ENCODE measurements at regions not wholly inside any gene's neighbourhood (a gene's known extent, or its start where the extent isn't known, plus 50 kb on each side); places are given as distances from the start of the nearest gene placed in this dataset.

DNA sequence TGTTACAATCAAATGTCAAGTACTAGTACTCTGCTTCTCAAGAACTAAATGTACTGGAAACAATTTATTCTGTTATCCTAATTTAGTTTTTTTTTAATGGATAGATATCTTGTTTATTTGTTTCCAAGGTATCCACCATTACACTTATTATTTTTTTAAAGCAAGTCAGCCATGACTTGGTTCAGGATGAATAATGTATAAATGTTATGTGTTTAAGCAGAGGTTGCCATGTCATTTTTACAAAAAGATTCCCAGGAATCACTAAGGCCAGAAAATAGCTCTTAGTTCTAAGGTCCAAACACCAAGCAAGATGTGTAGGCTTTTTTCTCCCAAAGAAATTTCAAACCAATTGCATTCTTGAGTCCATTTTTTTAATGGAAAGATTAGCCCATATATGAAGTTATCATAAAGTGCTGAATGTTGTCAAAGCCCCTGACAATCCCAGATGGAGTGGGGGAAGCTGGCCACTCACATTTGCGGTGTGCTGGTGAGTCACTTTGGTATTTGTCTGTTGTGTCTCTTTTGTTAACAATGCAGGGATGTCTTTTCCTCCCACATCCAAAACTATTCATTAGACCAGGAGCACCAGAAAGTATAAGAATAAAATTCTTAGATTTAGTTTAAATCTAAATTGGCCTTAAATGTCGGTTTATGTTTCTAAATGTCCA is 158.9 kb downstream of the COL6A3 start:
- ChIA-PET CTCF (interaction anchor here (0.8 to 1.2 kb wide), 3 partner anchors 12 to 67 kb away, joined by 3 read pairs; no protein-coding TSS in a partner anchor), POLR2A (no interaction called here)
- no peaks in the 10 kb centered on the region for H4K20me1 ChIP-seq (replicated peaks; ENCODE audit: control insufficient read depth, extremely low read depth, insufficient read depth, low read length)
- BruUV-seq (replicated peaks) = no TSS peak
- FAIRE-seq (no peak), DNase-seq (ENCODE audit: low read depth, low spot score) (peak; percentile 53)
- H3K4me3 ChIP-seq (replicated peaks in 1 of 3; ENCODE audit: insufficient read depth in 1 of 3, low read depth in 1 of 3, low read length in 3 of 3) = no peak overlapping the region
- no peaks in the 10 kb centered on the region for H3K9me3 ChIP-seq (replicated peaks; ENCODE audit: control insufficient read depth, insufficient read depth, low read length)
- H2AFZ ChIP-seq (ENCODE audit: low read depth, low read length) = no peak overlapping the region
- no peaks in the 10 kb centered on the region for H3K79me2 ChIP-seq (ENCODE audit: control insufficient read depth, insufficient read depth, low read length)
- no peak overlapping the region for H3K4me2 ChIP-seq (ENCODE audit: insufficient read depth, low read length)
- intact Hi-C loops (cut with micrococcal nuclease) (no loop called here), dilution Hi-C loops (cut with MboI; ENCODE audit: extremely low pct_ligation_motif_present, low sequenced_read_pairs) (no loop called here)
- no peaks in the 10 kb centered on the region for H3K9me1 ChIP-seq (replicated peaks; ENCODE audit: control insufficient read depth, extremely low read depth, insufficient read depth, low read length)
- H3K9ac ChIP-seq (replicated peaks; ENCODE audit: extremely low read depth, insufficient read depth, low read length) = no peak overlapping the region
- TF ChIP-seq EZH2 (IDR thresholded peaks at IDR 0.05; ENCODE audit: borderline replicate concordance, low read depth, low read length, severe bottlenecking) (no peak), JUN (IDR thresholded peaks at IDR 0.05; ENCODE audit: borderline replicate concordance, insufficient read depth, insufficient read length, low read depth) (peak; percentile 31), MYC (IDR thresholded peaks at IDR 0.05; ENCODE audit: low read depth, low read length) (no peak), FOS (IDR thresholded peaks at IDR 0.05; ENCODE audit: borderline replicate concordance, insufficient read depth, low read length) (peak; percentile 69)
- peaks cover 0 to 5% of the 10 kb centered on the region in 2 experiments for H3K27me3 ChIP-seq (ENCODE audit: control insufficient read depth in 2 of 2, insufficient read depth in 2 of 2, low read length in 2 of 2)
- no peaks in the 10 kb centered on the region for H3K36me3 ChIP-seq (ENCODE audit: control insufficient read depth in 2 of 2, extremely low read depth in 1 of 2, insufficient read depth in 2 of 2, low read length in 2 of 2)
- no peak overlapping the region for H3K27ac ChIP-seq (ENCODE audit: insufficient read depth, low read depth, low read length)
- H3K4me1 ChIP-seq (ENCODE audit: control insufficient read depth, extremely low read depth, insufficient read depth, low read length) = peaks cover 19% of the 10 kb centered on the region

DNA sequence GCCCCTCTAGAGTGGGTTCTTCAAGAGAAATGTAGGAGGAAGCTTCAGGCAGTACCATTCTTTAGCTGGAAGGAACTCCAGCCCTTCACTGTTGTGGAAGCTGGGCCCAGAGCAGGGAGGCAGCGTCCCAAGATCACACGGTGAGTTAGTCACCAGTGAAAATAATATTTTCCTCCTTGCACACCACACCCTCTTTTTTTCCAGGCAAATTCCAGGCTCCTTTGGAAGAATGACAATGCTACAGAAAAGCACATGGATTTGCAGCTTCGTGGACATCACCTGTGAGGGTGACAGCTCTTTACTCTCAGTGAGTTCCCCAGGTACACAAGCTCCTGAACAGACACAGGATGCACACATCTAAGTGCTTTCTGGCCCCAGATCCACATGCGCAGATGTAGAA is 157.1 kb downstream of the COL6A3 start:
- Histone ChIP-seq H3K27ac (ENCODE audit: insufficient read depth, low read depth, low read length) (no peak overlapping the region), H3K4me3 (replicated peaks in 1 of 3; ENCODE audit: insufficient read depth in 1 of 3, low read depth in 1 of 3, low read length in 3 of 3) (no peak overlapping the region), H3K79me2 (ENCODE audit: control insufficient read depth, insufficient read depth, low read length) (no peaks in the 10 kb centered on the region), H3K9ac (replicated peaks; ENCODE audit: extremely low read depth, insufficient read depth, low read length) (no peak overlapping the region), H3K4me1 (ENCODE audit: control insufficient read depth, extremely low read depth, insufficient read depth, low read length) (peaks cover 19% of the 10 kb centered on the region), H2AFZ (ENCODE audit: low read depth, low read length) (no peak overlapping the region), H3K27me3 (ENCODE audit: control insufficient read depth in 2 of 2, insufficient read depth in 2 of 2, low read length in 2 of 2) (peaks cover 0 to 5% of the 10 kb centered on the region in 2 experiments), H3K9me1 (replicated peaks; ENCODE audit: control insufficient read depth, extremely low read depth, insufficient read depth, low read length) (no peaks in the 10 kb centered on the region), H3K36me3 (ENCODE audit: control insufficient read depth in 2 of 2, extremely low read depth in 1 of 2, insufficient read depth in 2 of 2, low read length in 2 of 2) (no peaks in the 10 kb centered on the region), H3K4me2 (ENCODE audit: insufficient read depth, low read length) (no peak overlapping the region), H4K20me1 (replicated peaks; ENCODE audit: control insufficient read depth, extremely low read depth, insufficient read depth, low read length) (no peaks in the 10 kb centered on the region), H3K9me3 (replicated peaks; ENCODE audit: control insufficient read depth, insufficient read depth, low read length) (no peaks in the 10 kb centered on the region)
- no peak for TF ChIP-seq GATA2 (IDR thresholded peaks at IDR 0.05; ENCODE audit: insufficient read depth, insufficient read length, low read depth, low read length)
- TF ChIP-seq, protein P1, sequence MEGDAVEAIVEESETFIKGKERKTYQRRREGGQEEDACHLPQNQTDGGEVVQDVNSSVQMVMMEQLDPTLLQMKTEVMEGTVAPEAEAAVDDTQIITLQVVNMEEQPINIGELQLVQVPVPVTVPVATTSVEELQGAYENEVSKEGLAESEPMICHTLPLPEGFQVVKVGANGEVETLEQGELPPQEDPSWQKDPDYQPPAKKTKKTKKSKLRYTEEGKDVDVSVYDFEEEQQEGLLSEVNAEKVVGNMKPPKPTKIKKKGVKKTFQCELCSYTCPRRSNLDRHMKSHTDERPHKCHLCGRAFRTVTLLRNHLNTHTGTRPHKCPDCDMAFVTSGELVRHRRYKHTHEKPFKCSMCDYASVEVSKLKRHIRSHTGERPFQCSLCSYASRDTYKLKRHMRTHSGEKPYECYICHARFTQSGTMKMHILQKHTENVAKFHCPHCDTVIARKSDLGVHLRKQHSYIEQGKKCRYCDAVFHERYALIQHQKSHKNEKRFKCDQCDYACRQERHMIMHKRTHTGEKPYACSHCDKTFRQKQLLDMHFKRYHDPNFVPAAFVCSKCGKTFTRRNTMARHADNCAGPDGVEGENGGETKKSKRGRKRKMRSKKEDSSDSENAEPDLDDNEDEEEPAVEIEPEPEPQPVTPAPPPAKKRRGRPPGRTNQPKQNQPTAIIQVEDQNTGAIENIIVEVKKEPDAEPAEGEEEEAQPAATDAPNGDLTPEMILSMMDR (IDR thresholded peaks at IDR 0.05; ENCODE audit: extremely low read depth in 1 of 2, insufficient read depth in 1 of 2, low read depth in 1 of 2, low read length in 2 of 2) = no peak
- TF ChIP-seq POLR2AphosphoS5 (IDR thresholded peaks at IDR 0.05; ENCODE audit: insufficient read depth, low read depth, low read length) = no peak
- no peak for TF ChIP-seq MYC (IDR thresholded peaks at IDR 0.05; ENCODE audit: low read depth, low read length)
- no peak for TF ChIP-seq JUN (IDR thresholded peaks at IDR 0.05; ENCODE audit: borderline replicate concordance, insufficient read depth, insufficient read length, low read depth)
- TF ChIP-seq EZH2 (IDR thresholded peaks at IDR 0.05; ENCODE audit: borderline replicate concordance, low read depth, low read length, severe bottlenecking) = no peak
- no peak for TF ChIP-seq FOS (IDR thresholded peaks at IDR 0.05; ENCODE audit: borderline replicate concordance, insufficient read depth, low read length)
- TF ChIP-seq POLR2A (IDR thresholded peaks at IDR 0.05; ENCODE audit: low read depth, low read length) = no peak
- TF ChIP-seq, protein P2, sequence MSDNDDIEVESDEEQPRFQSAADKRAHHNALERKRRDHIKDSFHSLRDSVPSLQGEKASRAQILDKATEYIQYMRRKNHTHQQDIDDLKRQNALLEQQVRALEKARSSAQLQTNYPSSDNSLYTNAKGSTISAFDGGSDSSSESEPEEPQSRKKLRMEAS (IDR thresholded peaks at IDR 0.05; ENCODE audit: insufficient read depth, insufficient read length) = no peak
- intact Hi-C loops (cut with micrococcal nuclease) = loop anchor here (1.0 to 2.0 kb wide), 2 partner anchors 34 to 54 kb away; no protein-coding TSS in a partner anchor
- CTCF ChIA-PET = interaction anchor here (0.9 to 1.9 kb wide), 5 partner anchors 26 to 315 kb away, joined by 3 to 7 read pairs (median 3); no protein-coding TSS in a partner anchor
- BruUV-seq (replicated peaks) = no TSS peak
- DNase-seq (ENCODE audit: low read depth, low spot score) (peak; percentile 69), FAIRE-seq (peak; percentile 44)
- dilution Hi-C loops (cut with MboI; ENCODE audit: extremely low pct_ligation_motif_present, low sequenced_read_pairs) = no loop called here
- POLR2A ChIA-PET = no interaction called here
